SU-DHL-6 (cell line): ENCODE measurements at regions not wholly inside any gene's neighbourhood (a gene's known extent, or its start where the extent isn't known, plus 50 kb on each side); places are given as distances from the start of the nearest gene placed in this dataset.

Source experiments
- H2AFZ ChIP-seq: fragments of 200-600 bp; sonication (generic); 2 replicates; pipeline ENCODE4 v1.6.1; 2014; ENCODE audit warnings: low read depth, mild to moderate bottlenecking, moderate library complexity, mixed read lengths, antibody characterized with exemption, low read length; ENCODE audit not compliant: severe bottlenecking
- H3F3A ChIP-seq: fragments of 200-600 bp; shearing (Covaris generic); 2 replicates; pipeline ENCODE4 v1.6.0; 2016; ENCODE audit warnings: antibody characterized with exemption, mild to moderate bottlenecking; ENCODE audit not compliant: insufficient read depth
- H3K27ac ChIP-seq: fragments of 200-600 bp; sonication (generic); 2 replicates; pipeline ENCODE4 v1.5.1; 2016; ENCODE audit warnings: low read depth, mild to moderate bottlenecking, low read length, moderate library complexity, mixed read lengths
- H3K27me3 ChIP-seq: fragments of 200-600 bp; sonication (generic), shearing (Covaris generic); 2 replicates; pipeline ENCODE4 v1.6.0; 2014; ENCODE audit warnings: mild to moderate bottlenecking, low read length
- H3K36me3 ChIP-seq: fragments of 200-600 bp; sonication (generic); 2 replicates; pipeline ENCODE4 v1.6.1; 2014; ENCODE audit warnings: mild to moderate bottlenecking, low read length, mixed read lengths
- H3K4me2 ChIP-seq: fragments of 300-600, 200-600 bp; shearing (Covaris generic), sonication (generic); 2 replicates; pipeline ENCODE4 v1.6.0; 2014; ENCODE audit warnings: low read length, low read depth, mild to moderate bottlenecking; ENCODE audit not compliant: poor library complexity, severe bottlenecking
- H3K4me3 ChIP-seq: fragments of 200-600 bp; sonication (generic); 2 replicates; pipeline ENCODE4 v1.5.1; 2014; ENCODE audit warnings: antibody characterized with exemption, low read length, mild to moderate bottlenecking, mixed read lengths; ENCODE audit not compliant: insufficient read depth, poor library complexity, severe bottlenecking
- H3K79me2 ChIP-seq: fragments of 200-600 bp; sonication (generic); 2 replicates; pipeline ENCODE4 v1.6.1; 2014; ENCODE audit warnings: mild to moderate bottlenecking, low read length, moderate library complexity; ENCODE audit not compliant: insufficient read depth
- H3K9ac ChIP-seq: fragments of 200-600 bp; sonication (generic); 2 replicates; pipeline ENCODE4 v1.7.0; 2014; ENCODE audit warnings: mild to moderate bottlenecking, low read length
- H3K9me2 ChIP-seq: fragments of 200-600 bp; sonication (generic); replicated peaks from 2 replicates; pipeline ENCODE4 v1.6.1; 2014; ENCODE audit warnings: low read length; ENCODE audit not compliant: insufficient read depth
- H3K9me3 ChIP-seq: fragments of 200-600 bp; sonication (generic); 2 replicates; pipeline ENCODE4 v1.6.1; 2014; ENCODE audit warnings: low read length, mixed read lengths; ENCODE audit not compliant: insufficient read depth
- H4K20me1 ChIP-seq: fragments of 200-600 bp; sonication (generic); 2 replicates; pipeline ENCODE4 v1.6.1; 2014; ENCODE audit warnings: low read depth, mild to moderate bottlenecking, antibody characterized with exemption, low read length, moderate library complexity, mixed read lengths
- CTCF ChIP-seq: fragments of 200-600 bp; sonication (generic); IDR thresholded peaks from one replicate; pipeline ENCODE4 v1.5.1; 2017; ENCODE audit warnings: antibody characterized with exemption, mild to moderate bottlenecking, low read length, moderate library complexity; ENCODE audit not compliant: insufficient read depth, poor library complexity, severe bottlenecking
- EZH2phosphoT487 ChIP-seq: fragments of 200-600 bp; sonication (generic), shearing (Covaris generic); conservative IDR thresholded peaks from 2 replicates; pipeline ENCODE4 v1.6.1; 2018; ENCODE audit warnings: mild to moderate bottlenecking, antibody characterized with exemption, low read length, moderate library complexity, mixed read lengths

GRCh38 chr2:103327386-103327785 lies 565.6 kb downstream of the TMEM182 start:
- H3K9me3 ChIP-seq: no peaks in the 10 kb centered on the region
- no peaks in the 10 kb centered on the region for H4K20me1 ChIP-seq
- H3K4me2 ChIP-seq: no peak overlapping the region
- H3K4me3 ChIP-seq: no peak overlapping the region
- H3K27ac ChIP-seq: no peak overlapping the region
- no peaks in the 10 kb centered on the region for H3F3A ChIP-seq
- H2AFZ ChIP-seq: no peak overlapping the region
- no peak overlapping the region for H3K9ac ChIP-seq
- no peaks in the 10 kb centered on the region for H3K79me2 ChIP-seq
- no peaks in the 10 kb centered on the region for H3K27me3 ChIP-seq
- TF ChIP-seq CTCF (no peak), EZH2phosphoT487 (no peak)
- H3K36me3 ChIP-seq: no peaks in the 10 kb centered on the region
- H3K9me2 ChIP-seq: no peaks in the 10 kb centered on the region

- H3K9me2 ChIP-seq: no peaks in the 10 kb centered on the region
- no peaks in the 10 kb centered on the region for H3K27me3 ChIP-seq
- no peaks in the 10 kb centered on the region for H3F3A ChIP-seq
- H2AFZ ChIP-seq: no peak overlapping the region
- no peaks in the 10 kb centered on the region for H3K36me3 ChIP-seq
- TF ChIP-seq CTCF (no peak), EZH2phosphoT487 (no peak)
- no peaks in the 10 kb centered on the region for H3K9me3 ChIP-seq
- no peak overlapping the region for H3K4me2 ChIP-seq
- H4K20me1 ChIP-seq: no peaks in the 10 kb centered on the region
- H3K9ac ChIP-seq: no peak overlapping the region
- no peak overlapping the region for H3K4me3 ChIP-seq
- H3K27ac ChIP-seq: no peak overlapping the region
- no peaks in the 10 kb centered on the region for H3K79me2 ChIP-seq
Observed at GRCh38 chr2:103327966-103328365, 566.1 kb downstream of the TMEM182 start.

GRCh38 chr2:103335403-103335802 lies 573.6 kb downstream of the TMEM182 start:
- Histone ChIP-seq H3K79me2 (no peaks in the 10 kb centered on the region), H3K27ac (no peak overlapping the region), H3F3A (no peaks in the 10 kb centered on the region), H3K36me3 (no peaks in the 10 kb centered on the region), H4K20me1 (no peaks in the 10 kb centered on the region), H3K4me3 (no peak overlapping the region), H3K4me2 (no peak overlapping the region), H3K9ac (no peak overlapping the region), H3K9me3 (no peaks in the 10 kb centered on the region), H2AFZ (no peak overlapping the region), H3K27me3 (no peaks in the 10 kb centered on the region), H3K9me2 (no peaks in the 10 kb centered on the region)
- no peak for TF ChIP-seq EZH2phosphoT487
- no peak for TF ChIP-seq CTCF
